Uterus (tissue), 3 donors: ENCODE measurements at regions not wholly inside any gene's neighbourhood (a gene's known extent, or its start where the extent isn't known, plus 50 kb on each side); places are given as distances from the start of the nearest gene placed in this dataset.

Experiments
- DNase-seq, 2 donors: peaks; one replicate each; pipeline ENCODE4 v3.0.0-alpha.2; 2019 to 2020
- H3K27ac ChIP-seq, 2 donors: fragments of 200-600 bp; sonication (generic); 1 replicate in 1 of 2; 2 replicates in 1 of 2; pipeline ENCODE4 v1.5.1; 2016 to 2018
- H3K27me3 ChIP-seq, 2 donors: fragments of 200-600 bp; sonication (generic); one replicate each; pipeline ENCODE4 v1.5.1; 2018 to 2019; ENCODE audit warnings: control low read depth in 1 of 2
- H3K36me3 ChIP-seq, 2 donors: fragments of 200-600 bp; sonication (generic); one replicate each; pipeline ENCODE4 v1.5.1; 2019; ENCODE audit warnings: control low read depth in 1 of 2
- H3K4me1 ChIP-seq, 2 donors: fragments of 200-600 bp; sonication (generic); one replicate each; pipeline ENCODE4 v1.5.1; 2018 to 2019; ENCODE audit warnings: control low read depth in 1 of 2
- H3K4me3 ChIP-seq, 2 donors: fragments of 200-600 bp; sonication (generic); 1 replicate in 1 of 2; 2 replicates in 1 of 2; pipeline ENCODE4 v1.5.1; 2018 to 2019; ENCODE audit warnings: mild to moderate bottlenecking in 1 of 2
- H3K9me3 ChIP-seq, 2 donors: fragments of 200-600 bp; sonication (generic); one replicate each; pipeline ENCODE4 v1.5.1; 2019; ENCODE audit warnings: control low read depth in 1 of 2
- POLR2A ChIP-seq, 2 donors: fragments of 450-650 bp; IDR thresholded peaks; one replicate each; pipeline ENCODE4 v1.6.1; 2016; ENCODE audit warnings: antibody characterized with exemption in 2 of 2, mild to moderate bottlenecking in 1 of 2, moderate library complexity in 1 of 2
- intact Hi-C: fragments of 100-400 bp; cut with DNase I; formaldehyde crosslinking; loops from one replicate; pipeline ENCODE4 v1.15.1; 2023; ENCODE audit warnings: low total_unique reads
- TF ChIP-seq, protein P1 (sequence below), 4 experiments: fragments of 200-600 bp in 2 of 4; fragments of 450-650 bp in 2 of 4; sonication (generic) in 2 of 4; IDR thresholded peaks; one replicate each; pipeline ENCODE4 v1.5.1; 2016 to 2019; ENCODE audit warnings: antibody characterized with exemption in 4 of 4, mild to moderate bottlenecking in 2 of 4, moderate library complexity in 1 of 4
- donor health status: DM: yes; HTN: yes; CAD: no.

DNA sequence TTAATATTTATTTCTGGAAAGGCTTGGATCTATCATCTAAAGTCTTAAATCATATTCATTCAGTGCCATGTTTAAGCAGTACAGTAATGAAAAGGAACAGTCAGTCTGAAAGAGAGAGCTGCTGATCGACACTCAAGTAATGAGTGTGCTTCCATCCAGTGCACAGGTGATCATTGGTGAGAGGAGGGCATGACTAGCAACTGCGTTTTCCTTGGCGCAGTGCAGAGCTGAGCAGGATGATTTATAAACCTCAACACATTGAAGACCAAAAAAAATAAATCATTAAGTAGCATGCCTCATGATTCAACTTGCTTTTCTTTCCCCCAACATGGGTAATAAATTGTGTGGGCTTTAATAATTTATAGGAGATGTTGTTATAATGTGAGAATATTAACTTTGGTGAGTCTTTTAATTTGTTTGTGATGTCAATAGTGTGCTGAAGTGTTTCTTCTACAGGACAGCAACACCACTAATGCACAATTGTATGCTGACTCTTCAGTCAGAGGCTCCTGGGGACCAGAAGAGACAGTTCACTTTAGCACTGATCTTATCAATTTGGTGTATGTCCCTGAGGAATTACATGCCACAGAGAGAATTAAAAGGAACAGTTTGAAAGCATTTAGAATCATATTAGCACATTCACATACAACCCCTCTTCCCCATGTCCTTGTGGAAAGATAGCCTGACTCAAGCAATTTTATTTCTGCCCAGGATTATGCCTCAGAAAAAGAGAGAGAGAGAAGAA lies 199.7 kb upstream of the ADGRL2 start:
- Histone ChIP-seq H3K9me3 (no peaks in the 10 kb centered on the region), H3K27me3 (no peaks in the 10 kb centered on the region), H3K36me3 (no peaks in the 10 kb centered on the region), H3K4me3 (no peak overlapping the region), H3K27ac (no peak overlapping the region), H3K4me1 (no peaks in the 10 kb centered on the region)
- TF ChIP-seq, protein P1, sequence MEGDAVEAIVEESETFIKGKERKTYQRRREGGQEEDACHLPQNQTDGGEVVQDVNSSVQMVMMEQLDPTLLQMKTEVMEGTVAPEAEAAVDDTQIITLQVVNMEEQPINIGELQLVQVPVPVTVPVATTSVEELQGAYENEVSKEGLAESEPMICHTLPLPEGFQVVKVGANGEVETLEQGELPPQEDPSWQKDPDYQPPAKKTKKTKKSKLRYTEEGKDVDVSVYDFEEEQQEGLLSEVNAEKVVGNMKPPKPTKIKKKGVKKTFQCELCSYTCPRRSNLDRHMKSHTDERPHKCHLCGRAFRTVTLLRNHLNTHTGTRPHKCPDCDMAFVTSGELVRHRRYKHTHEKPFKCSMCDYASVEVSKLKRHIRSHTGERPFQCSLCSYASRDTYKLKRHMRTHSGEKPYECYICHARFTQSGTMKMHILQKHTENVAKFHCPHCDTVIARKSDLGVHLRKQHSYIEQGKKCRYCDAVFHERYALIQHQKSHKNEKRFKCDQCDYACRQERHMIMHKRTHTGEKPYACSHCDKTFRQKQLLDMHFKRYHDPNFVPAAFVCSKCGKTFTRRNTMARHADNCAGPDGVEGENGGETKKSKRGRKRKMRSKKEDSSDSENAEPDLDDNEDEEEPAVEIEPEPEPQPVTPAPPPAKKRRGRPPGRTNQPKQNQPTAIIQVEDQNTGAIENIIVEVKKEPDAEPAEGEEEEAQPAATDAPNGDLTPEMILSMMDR (IDR thresholded peaks at IDR 0.05): no peak
- no peak for TF ChIP-seq POLR2A (IDR thresholded peaks at IDR 0.05)
- DNase-seq: no peak
- intact Hi-C loops: no loop called here

DNA sequence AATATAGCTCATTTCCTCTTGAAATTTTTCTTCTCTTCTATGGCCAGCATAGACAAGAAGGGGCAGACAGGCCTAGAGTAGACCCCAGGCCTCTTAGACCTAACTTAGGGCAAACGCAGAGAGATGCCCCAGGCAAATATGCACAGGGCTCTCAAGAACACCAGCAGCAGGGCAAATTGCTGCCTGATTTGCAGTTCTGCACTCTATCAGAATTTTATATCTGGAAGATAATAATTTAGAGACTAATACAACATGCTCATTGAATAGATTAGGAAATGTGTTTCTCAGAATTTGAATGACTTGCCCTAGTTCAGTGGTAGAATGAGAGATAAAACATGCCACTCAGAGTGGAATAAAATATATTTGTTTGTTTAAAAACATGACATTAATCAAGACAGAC lies 200.4 kb upstream of the ADGRL2 start:
- DNase-seq: no peak
- Histone ChIP-seq H3K4me1 (no peaks in the 10 kb centered on the region), H3K27ac (no peak overlapping the region), H3K4me3 (no peak overlapping the region), H3K9me3 (no peaks in the 10 kb centered on the region), H3K36me3 (no peaks in the 10 kb centered on the region), H3K27me3 (no peaks in the 10 kb centered on the region)
- intact Hi-C loops: no loop called here
- TF ChIP-seq, protein P1 (IDR thresholded peaks at IDR 0.05): no peak
- no peak for TF ChIP-seq POLR2A (IDR thresholded peaks at IDR 0.05)

DNA sequence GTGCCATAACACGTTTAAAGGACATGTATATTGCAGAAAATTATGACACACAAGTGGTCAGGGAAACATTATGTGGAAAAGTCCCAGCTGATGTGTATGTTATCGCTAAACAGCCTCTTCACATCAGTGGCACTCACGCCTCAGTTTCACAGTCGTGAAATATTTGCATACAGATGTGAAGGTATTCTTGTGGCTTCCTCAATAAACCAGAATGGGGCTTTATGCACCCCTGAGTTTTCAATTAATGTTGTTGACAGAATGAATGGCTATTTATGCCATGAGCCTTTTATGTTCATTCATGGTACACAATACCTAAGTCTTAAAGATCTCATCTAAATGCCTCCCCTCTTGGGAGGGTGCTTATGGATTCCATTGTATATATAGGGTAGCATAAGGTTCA lies 202.1 kb upstream of the ADGRL2 start:
- no peaks in the 10 kb centered on the region for H3K4me1 ChIP-seq
- TF ChIP-seq, protein P1 (IDR thresholded peaks at IDR 0.05): no peak
- TF ChIP-seq POLR2A (IDR thresholded peaks at IDR 0.05): no peak
- H3K36me3 ChIP-seq: no peaks in the 10 kb centered on the region
- H3K4me3 ChIP-seq: no peak overlapping the region
- no peaks in the 10 kb centered on the region for H3K9me3 ChIP-seq
- intact Hi-C loops: no loop called here
- H3K27me3 ChIP-seq: no peaks in the 10 kb centered on the region
- DNase-seq: no peak
- H3K27ac ChIP-seq: no peak overlapping the region

DNA sequence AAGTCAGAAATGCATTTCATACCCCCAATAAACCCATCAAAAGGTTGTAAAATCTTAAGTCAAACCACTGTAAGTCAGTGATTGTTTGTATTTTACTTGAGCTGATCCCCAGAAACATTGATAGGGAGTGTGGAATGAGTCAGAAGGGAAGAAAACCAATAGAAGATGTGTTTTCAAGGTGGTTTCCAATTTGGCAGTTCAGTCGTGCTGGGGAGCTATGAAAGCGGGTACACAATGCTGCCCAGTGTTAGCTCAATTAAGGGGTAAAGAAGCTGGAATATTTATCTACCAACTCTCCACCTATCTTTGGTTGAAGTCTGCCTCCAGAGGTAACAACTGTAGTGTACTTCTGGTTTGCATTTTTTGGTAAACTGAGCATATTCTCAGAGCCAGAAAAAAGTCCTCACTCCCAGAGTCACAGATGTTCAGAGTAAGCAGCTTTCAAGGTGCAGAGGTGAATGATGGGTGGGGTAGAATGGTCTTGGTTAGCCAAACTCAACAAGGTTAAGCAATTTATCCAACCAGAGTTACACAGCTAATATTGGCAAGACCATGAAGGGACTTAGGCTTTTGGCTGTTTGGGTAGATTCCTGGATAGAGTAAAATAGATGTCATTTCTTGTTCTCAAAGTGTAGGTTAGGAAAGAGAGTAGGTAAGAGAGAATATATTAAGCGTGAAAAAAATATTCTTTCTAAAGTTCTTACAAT lies 202.9 kb upstream of the ADGRL2 start:
- no peaks in the 10 kb centered on the region for H3K36me3 ChIP-seq
- H3K4me3 ChIP-seq: no peak overlapping the region
- no peaks in the 10 kb centered on the region for H3K9me3 ChIP-seq
- no peaks in the 10 kb centered on the region for H3K4me1 ChIP-seq
- intact Hi-C loops: no loop called here
- no peak for DNase-seq
- H3K27ac ChIP-seq: no peak overlapping the region
- H3K27me3 ChIP-seq: no peaks in the 10 kb centered on the region
- TF ChIP-seq, protein P1 (IDR thresholded peaks at IDR 0.05): no peak
- no peak for TF ChIP-seq POLR2A (IDR thresholded peaks at IDR 0.05)

DNA sequence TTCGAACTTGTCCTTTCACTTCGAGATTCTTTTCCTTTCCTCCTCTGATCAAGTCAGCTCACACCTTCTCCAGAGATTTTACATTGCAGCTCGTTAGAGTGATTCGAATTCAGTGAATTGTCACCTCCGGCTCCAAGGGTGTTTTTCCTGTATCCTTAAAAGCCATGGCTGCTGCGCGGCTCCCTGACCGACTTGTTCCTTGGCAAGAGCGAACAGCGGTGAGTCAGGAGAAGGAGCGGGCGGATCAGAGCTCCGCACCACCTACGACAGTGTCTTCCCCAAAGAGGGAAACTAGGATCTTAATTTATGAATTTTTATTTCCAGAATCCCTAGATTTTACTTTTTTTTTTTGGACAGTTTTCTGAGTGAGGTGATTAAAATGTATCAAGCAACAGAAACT lies 204.4 kb upstream of the ADGRL2 start:
- H3K27me3 ChIP-seq: no peaks in the 10 kb centered on the region
- DNase-seq: no peak
- no peaks in the 10 kb centered on the region for H3K36me3 ChIP-seq
- TF ChIP-seq, protein P1 (IDR thresholded peaks at IDR 0.05): no peak
- TF ChIP-seq POLR2A (IDR thresholded peaks at IDR 0.05): no peak
- H3K9me3 ChIP-seq: no peaks in the 10 kb centered on the region
- no peak overlapping the region for H3K27ac ChIP-seq
- no peaks in the 10 kb centered on the region for H3K4me1 ChIP-seq
- intact Hi-C loops: no loop called here
- no peak overlapping the region for H3K4me3 ChIP-seq
